ENCODE measurements at regions not wholly inside any gene's neighbourhood (a gene's known extent, or its start where the extent isn't known, plus 50 kb on each side); places are given as distances from the start of the nearest gene placed in this dataset.

DNA sequence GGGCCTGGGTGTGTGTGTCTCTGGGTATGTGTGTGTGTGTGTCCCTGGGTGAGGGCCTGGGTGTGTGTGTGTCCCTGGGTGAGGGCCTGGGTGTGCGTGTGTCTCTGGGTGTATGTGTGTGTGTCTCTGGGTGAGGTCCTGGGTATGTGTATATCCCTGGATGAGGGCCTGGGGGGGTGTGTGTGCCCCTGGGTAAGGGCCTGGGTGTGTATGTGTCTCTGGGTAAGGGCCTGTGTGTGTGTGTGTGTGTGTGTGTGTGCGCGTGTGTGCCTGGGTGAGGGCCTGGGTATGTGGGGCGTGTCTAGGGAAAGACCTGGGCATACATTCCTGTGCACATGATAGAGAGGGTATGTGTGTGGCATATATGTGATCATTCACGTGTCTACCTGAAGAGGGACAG lies 155.1 kb upstream of the ZC3H12A start:
- no peaks in the 10 kb centered on the region; the same call in 1 of the 2 replicates for H3K27me3 ChIP-seq (ENCODE audit: insufficient read depth, low read length)
- H3K4me3 Mint-ChIP-seq, result no peak overlapping the region

More for the DNA sequence above, 155.1 kb upstream of the ZC3H12A start:
- H3K27ac ChIP-seq (ENCODE audit: insufficient read length, low read depth, low read length), result no peak overlapping the region
- no peak overlapping the region for H3K4ac ChIP-seq (ENCODE audit: low read depth, low read length)
- H3K18ac ChIP-seq (ENCODE audit: insufficient read length, low read depth, low read length), result peak overlapping the region; percentile 8
- H2BK20ac ChIP-seq (ENCODE audit: low read depth, low read length, poor library complexity, severe bottlenecking), result no peak overlapping the region
- H3K27ac Mint-ChIP-seq, result no peak overlapping the region; a peak in 2 of 7 replicates
- no peak overlapping the region for H2BK120ac ChIP-seq (ENCODE audit: low read depth, low read length, poor library complexity, severe bottlenecking)
- WGBS (ENCODE audit: extremely low coverage, insufficient read length, low lambda C conversion rate), result no CpG with 5 or more reads among the region's 5 CpGs
- H3K4me1 ChIP-seq (ENCODE audit: insufficient read depth, low read length), result peaks cover 19% of the 10 kb centered on the region
- peaks cover 49 to 54% of the 10 kb centered on the region in 2 experiments for H3K4me1 Mint-ChIP-seq
- H2AFZ ChIP-seq (ENCODE audit: low read length), result no peak overlapping the region
- H2BK5ac ChIP-seq (ENCODE audit: insufficient read length, low read length), result no peak overlapping the region
- no peaks in the 10 kb centered on the region for H3K9me3 ChIP-seq (ENCODE audit: control insufficient read depth, low read depth, low read length)
- H3K36me3 Mint-ChIP-seq (ENCODE audit: insufficient read depth in 1 of 3, low read depth in 3 of 3), result no peaks in the 10 kb centered on the region
- H3T11ph ChIP-seq (ENCODE audit: low read length), result no peak overlapping the region
- H3K56ac ChIP-seq (ENCODE audit: insufficient read length, low read depth, low read length), result no peak overlapping the region
- H4K5ac ChIP-seq (ENCODE audit: insufficient read length, low read depth, low read length), result no peak overlapping the region
- no peaks in the 10 kb centered on the region for H3K79me2 ChIP-seq (ENCODE audit: insufficient read depth, low read length)
- no peak overlapping the region for H3K9ac ChIP-seq (ENCODE audit: extremely low read depth, insufficient read length, low read length)
- no peak overlapping the region for H2BK12ac ChIP-seq (ENCODE audit: insufficient read length, low read depth, low read length)
- H3K23me2 ChIP-seq (ENCODE audit: insufficient read length, low read depth, low read length, poor library complexity, severe bottlenecking), result no peaks in the 10 kb centered on the region
- no peak overlapping the region for H3K23ac ChIP-seq (ENCODE audit: insufficient read length, low read depth, low read length)
- H3K4me2 ChIP-seq (ENCODE audit: insufficient read depth, insufficient read length, low read length), result no peak overlapping the region
- H3K9me3 Mint-ChIP-seq, result no peaks in the 10 kb centered on the region; a peak in 1 of 5 replicates
- no peak overlapping the region for H2BK15ac ChIP-seq (ENCODE audit: low read depth, low read length)
- H4K91ac ChIP-seq (ENCODE audit: insufficient read length, low read depth, low read length), result no peak overlapping the region
- no peak overlapping the region for H2AK5ac ChIP-seq (ENCODE audit: insufficient read length, low read length)
- no peak overlapping the region for H4K8ac ChIP-seq (replicated peaks; ENCODE audit: insufficient read length, low read depth, low read length)
- TF ChIP-seq, protein P1, sequence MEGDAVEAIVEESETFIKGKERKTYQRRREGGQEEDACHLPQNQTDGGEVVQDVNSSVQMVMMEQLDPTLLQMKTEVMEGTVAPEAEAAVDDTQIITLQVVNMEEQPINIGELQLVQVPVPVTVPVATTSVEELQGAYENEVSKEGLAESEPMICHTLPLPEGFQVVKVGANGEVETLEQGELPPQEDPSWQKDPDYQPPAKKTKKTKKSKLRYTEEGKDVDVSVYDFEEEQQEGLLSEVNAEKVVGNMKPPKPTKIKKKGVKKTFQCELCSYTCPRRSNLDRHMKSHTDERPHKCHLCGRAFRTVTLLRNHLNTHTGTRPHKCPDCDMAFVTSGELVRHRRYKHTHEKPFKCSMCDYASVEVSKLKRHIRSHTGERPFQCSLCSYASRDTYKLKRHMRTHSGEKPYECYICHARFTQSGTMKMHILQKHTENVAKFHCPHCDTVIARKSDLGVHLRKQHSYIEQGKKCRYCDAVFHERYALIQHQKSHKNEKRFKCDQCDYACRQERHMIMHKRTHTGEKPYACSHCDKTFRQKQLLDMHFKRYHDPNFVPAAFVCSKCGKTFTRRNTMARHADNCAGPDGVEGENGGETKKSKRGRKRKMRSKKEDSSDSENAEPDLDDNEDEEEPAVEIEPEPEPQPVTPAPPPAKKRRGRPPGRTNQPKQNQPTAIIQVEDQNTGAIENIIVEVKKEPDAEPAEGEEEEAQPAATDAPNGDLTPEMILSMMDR (conservative IDR thresholded peaks at IDR 0.05), result no peak
- no peak overlapping the region for H3K14ac ChIP-seq (ENCODE audit: insufficient read depth, low read length)
- DNase-seq, result no peak
- H4K20me1 ChIP-seq (ENCODE audit: control insufficient read depth, insufficient read depth, insufficient read length), result no peaks in the 10 kb centered on the region
- peaks cover 25% of the 10 kb centered on the region for H3K27me3 Mint-ChIP-seq (ENCODE audit: low read depth)
- H3K79me1 ChIP-seq (ENCODE audit: insufficient read depth, low read depth, low read length, poor library complexity, severe bottlenecking), result no peaks in the 10 kb centered on the region

Measured in H9 (cell line).